Endothelial cell of umbilical vein (primary cell): ENCODE measurements at regions not wholly inside any gene's neighbourhood (a gene's known extent, or its start where the extent isn't known, plus 50 kb on each side); places are given as distances from the start of the nearest gene placed in this dataset.

Experiments
- BruUV-seq: library from RNA; stranded (reverse); fragments of 400-500 nt; replicated peaks from 2 replicates; lab custom pipeline; 2021; lab: Mats Ljungman, UMichigan
- CTCF ChIA-PET: fragments of 300-600, 350-600 bp; sonication (Branson Sonifier 250); formaldehyde crosslinking; loops from one replicate; lab custom pipeline; 2021; ENCODE audit warnings: antibody characterized with exemption, inconsistent platforms; lab: Charles Lee
- POLR2A ChIA-PET: fragments of 300-600, 350-600 bp; sonication (Branson Sonifier 250); formaldehyde crosslinking; loops from one replicate; lab custom pipeline; 2021; ENCODE audit warnings: antibody characterized with exemption, inconsistent platforms; lab: Charles Lee
- DNase-seq: peaks from one replicate; pipeline ENCODE4 v3.0.0-alpha.2; 2011; ENCODE audit warnings: low read depth, low spot score
- FAIRE-seq: peaks from 2 replicates; lab custom pipeline; 2011; peaks lifted over from hg19 to GRCh38; lab: Jason Lieb, UNC
- H2AFZ ChIP-seq: 2 replicates; pipeline ENCODE4 v1.6.0; 2012; ENCODE audit warnings: low read depth, low read length, control low read depth, inconsistent platforms
- H3K27ac ChIP-seq: 2 replicates; pipeline ENCODE4 v1.5.1; 2011; ENCODE audit warnings: low read depth, mild to moderate bottlenecking, control low read depth, low read length, moderate library complexity; ENCODE audit not compliant: insufficient read depth
- H3K27me3 ChIP-seq, 2 experiments: 2 replicates each; pipeline versions ENCODE4 v1.6.0 to v1.6.1; 2011; ENCODE audit warnings: low read length in 2 of 2, mixed read lengths in 1 of 2; ENCODE audit not compliant: control insufficient read depth in 2 of 2, insufficient read depth in 2 of 2
- H3K36me3 ChIP-seq, 2 experiments: 2 replicates in 1 of 2; 3 replicates in 1 of 2; pipeline ENCODE4 v1.5.1; 2011; ENCODE audit warnings: low read length in 2 of 2, mild to moderate bottlenecking in 1 of 2, moderate library complexity in 1 of 2; ENCODE audit not compliant: control insufficient read depth in 2 of 2, insufficient read depth in 2 of 2; ENCODE audit errors: extremely low read depth in 1 of 2
- H3K4me1 ChIP-seq: 3 replicates; pipeline ENCODE4 v1.5.1; 2011; ENCODE audit warnings: mild to moderate bottlenecking, low read length; ENCODE audit not compliant: control insufficient read depth, insufficient read depth; ENCODE audit errors: extremely low read depth
- H3K4me2 ChIP-seq: 2 replicates; pipeline ENCODE4 v1.6.1; 2011; ENCODE audit warnings: low read length, control low read depth, mixed read lengths; ENCODE audit not compliant: insufficient read depth
- H3K4me3 ChIP-seq, 3 experiments: fragments of 200-600 bp in 1 of 3; sonication (generic), shearing (Covaris generic) in 1 of 3; replicated peaks in 1 of 3; 2 replicates each; pipeline ENCODE4 v1.5.1; 2011 to 2016; ENCODE audit warnings: control low read depth in 3 of 3, low read length in 3 of 3, mild to moderate bottlenecking in 2 of 3, inconsistent platforms in 1 of 3, low read depth in 1 of 3, moderate library complexity in 1 of 3; ENCODE audit not compliant: insufficient read depth in 1 of 3
- H3K79me2 ChIP-seq: 2 replicates; pipeline ENCODE4 v1.6.0; 2012; ENCODE audit warnings: low read length, inconsistent platforms; ENCODE audit not compliant: control insufficient read depth, insufficient read depth
- H3K9ac ChIP-seq: replicated peaks from 2 replicates; pipeline ENCODE3; 2011; ENCODE audit warnings: low read length, control low read depth; ENCODE audit not compliant: insufficient read depth; ENCODE audit errors: extremely low read depth
- H3K9me1 ChIP-seq: replicated peaks from 3 replicates; pipeline ENCODE4 v1.6.0; 2011; ENCODE audit warnings: mild to moderate bottlenecking, low read length; ENCODE audit not compliant: control insufficient read depth, insufficient read depth; ENCODE audit errors: extremely low read depth
- H3K9me3 ChIP-seq: replicated peaks from 2 replicates; pipeline ENCODE4 v1.5.1; 2012; ENCODE audit warnings: low read length, inconsistent platforms; ENCODE audit not compliant: control insufficient read depth, insufficient read depth
- H4K20me1 ChIP-seq: replicated peaks from 2 replicates; pipeline ENCODE3; 2011; ENCODE audit warnings: mild to moderate bottlenecking, low read length; ENCODE audit not compliant: control insufficient read depth, insufficient read depth; ENCODE audit errors: extremely low read depth
- CTCF ChIP-seq, 2 donors: IDR thresholded peaks; 1 replicate in 1 of 2; 2 replicates in 1 of 2; pipeline ENCODE4 v1.5.1; 2011; ENCODE audit warnings: low read length in 2 of 2, mild to moderate bottlenecking in 2 of 2, moderate library complexity in 2 of 2, control low read depth in 1 of 2, inconsistent platforms in 1 of 2, low read depth in 1 of 2; ENCODE audit not compliant: insufficient read depth in 1 of 2; ENCODE audit errors: extremely low read depth in 1 of 2
- FOS ChIP-seq: IDR thresholded peaks from 2 replicates; pipeline ENCODE4 v1.6.1; 2011; ENCODE audit warnings: mild to moderate bottlenecking, low read length, moderate library complexity, borderline replicate concordance; ENCODE audit not compliant: insufficient read depth
- GATA2 ChIP-seq: IDR thresholded peaks from 2 replicates; pipeline ENCODE4 v1.7.0; 2011; ENCODE audit warnings: low read depth, mild to moderate bottlenecking, moderate library complexity, mixed read lengths, low read length; ENCODE audit not compliant: insufficient read length, insufficient read depth
- JUN ChIP-seq: IDR thresholded peaks from 2 replicates; pipeline ENCODE4 v1.6.1; 2011; ENCODE audit warnings: borderline replicate concordance, low read depth; ENCODE audit not compliant: insufficient read length, insufficient read depth
- MAX ChIP-seq: IDR thresholded peaks from 2 replicates; pipeline ENCODE4 v1.6.1; 2011; ENCODE audit not compliant: insufficient read depth, insufficient read length
- POLR2A ChIP-seq: IDR thresholded peaks from 2 replicates; pipeline ENCODE4 v1.6.1; 2012; ENCODE audit warnings: low read depth, mild to moderate bottlenecking, control low read depth, low read length
- POLR2AphosphoS5 ChIP-seq: IDR thresholded peaks from 2 replicates; pipeline ENCODE4 v1.6.1; 2012; ENCODE audit warnings: low read depth, mild to moderate bottlenecking, control low read depth, low read length, moderate library complexity; ENCODE audit not compliant: insufficient read depth
- dilution Hi-C: fragments of 300-500 bp; cut with MboI; formaldehyde crosslinking; loops from one replicate; pipeline ENCODE4 v1.15.0; 2019; ENCODE audit warnings: low sequenced_read_pairs; ENCODE audit not compliant: extremely low pct_ligation_motif_present
- intact Hi-C: fragments of 100-400 bp; cut with micrococcal nuclease; formaldehyde crosslinking; loops from one replicate; pipeline ENCODE4 v1.10.0; 2022

DNA sequence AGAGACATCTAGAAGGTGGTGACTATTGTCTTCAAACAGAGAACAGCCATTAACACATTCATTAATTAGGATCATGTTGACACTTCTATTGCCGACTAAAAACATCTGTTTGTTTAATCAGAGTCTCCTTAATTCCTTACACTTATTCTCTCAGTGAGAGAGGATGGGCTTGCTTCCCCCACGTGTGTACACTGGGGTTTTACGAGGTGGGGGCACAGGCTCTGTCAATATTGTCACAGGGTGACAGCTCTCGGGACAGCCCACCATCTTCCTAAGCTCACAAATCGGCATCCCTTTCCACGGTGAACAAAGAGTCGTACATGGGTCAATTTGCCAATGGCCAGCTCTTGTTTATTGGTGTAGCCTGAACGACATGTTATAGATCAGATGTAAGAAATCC is 413.2 kb downstream of the MIAT start:
- TF ChIP-seq CTCF (IDR thresholded peaks at IDR 0.05; ENCODE audit: extremely low read depth in 1 of 2, insufficient read depth in 1 of 2, low read depth in 1 of 2, low read length in 2 of 2) (no peak), GATA2 (no peak), JUN (no peak), POLR2A (no peak), MAX (no peak), POLR2AphosphoS5 (no peak), FOS (no peak)
- Histone ChIP-seq H3K9me3 (no peaks in the 10 kb centered on the region), H2AFZ (no peak overlapping the region), H4K20me1 (no peaks in the 10 kb centered on the region), H3K4me3 (no peak overlapping the region), H3K4me1 (no peaks in the 10 kb centered on the region), H3K36me3 (no peaks in the 10 kb centered on the region), H3K4me2 (no peak overlapping the region), H3K9ac (no peak overlapping the region), H3K9me1 (no peaks in the 10 kb centered on the region), H3K27me3 (peaks cover 8 to 12% of the 10 kb centered on the region in 2 experiments), H3K27ac (no peak overlapping the region), H3K79me2 (no peaks in the 10 kb centered on the region)
- intact Hi-C loops (no loop called here), dilution Hi-C loops (no loop called here)
- no TSS peak for BruUV-seq
- DNase-seq (no peak), FAIRE-seq (no peak)
- POLR2A ChIA-PET = no interaction called here
- CTCF ChIA-PET = no interaction called here
